ENCODE measurements at regions not wholly inside any gene's neighbourhood (a gene's known extent, or its start where the extent isn't known, plus 50 kb on each side); places are given as distances from the start of the nearest gene placed in this dataset.

GRCh38 chr11:97007283-97007682, 617.5 kb downstream of the JRKL start:
- TF ChIP-seq, protein P1, sequence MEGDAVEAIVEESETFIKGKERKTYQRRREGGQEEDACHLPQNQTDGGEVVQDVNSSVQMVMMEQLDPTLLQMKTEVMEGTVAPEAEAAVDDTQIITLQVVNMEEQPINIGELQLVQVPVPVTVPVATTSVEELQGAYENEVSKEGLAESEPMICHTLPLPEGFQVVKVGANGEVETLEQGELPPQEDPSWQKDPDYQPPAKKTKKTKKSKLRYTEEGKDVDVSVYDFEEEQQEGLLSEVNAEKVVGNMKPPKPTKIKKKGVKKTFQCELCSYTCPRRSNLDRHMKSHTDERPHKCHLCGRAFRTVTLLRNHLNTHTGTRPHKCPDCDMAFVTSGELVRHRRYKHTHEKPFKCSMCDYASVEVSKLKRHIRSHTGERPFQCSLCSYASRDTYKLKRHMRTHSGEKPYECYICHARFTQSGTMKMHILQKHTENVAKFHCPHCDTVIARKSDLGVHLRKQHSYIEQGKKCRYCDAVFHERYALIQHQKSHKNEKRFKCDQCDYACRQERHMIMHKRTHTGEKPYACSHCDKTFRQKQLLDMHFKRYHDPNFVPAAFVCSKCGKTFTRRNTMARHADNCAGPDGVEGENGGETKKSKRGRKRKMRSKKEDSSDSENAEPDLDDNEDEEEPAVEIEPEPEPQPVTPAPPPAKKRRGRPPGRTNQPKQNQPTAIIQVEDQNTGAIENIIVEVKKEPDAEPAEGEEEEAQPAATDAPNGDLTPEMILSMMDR (IDR thresholded peaks at IDR 0.05 in 8 of 11, conservative IDR thresholded peaks at IDR 0.05 in 3 of 11) = no peak
- no peak for TF ChIP-seq POLR2AphosphoS5 (IDR thresholded peaks at IDR 0.05)
